Heart right ventricle (tissue), 16 donors: ENCODE measurements at regions not wholly inside any gene's neighbourhood (a gene's known extent, or its start where the extent isn't known, plus 50 kb on each side); places are given as distances from the start of the nearest gene placed in this dataset.

Source experiments
- ATAC-seq, 8 donors: fragments of 200-7000 bp; cut with Tn5 transposase; one replicate each; pipeline ENCODE4 v1.9.1; 2020; ENCODE audit warnings: mild to moderate bottlenecking in 8 of 8, moderate library complexity in 8 of 8, moderate number of reproducible peaks in 1 of 8
- DNase-seq, 2 donors: peaks; one replicate each; pipeline ENCODE4 v3.0.0-alpha.2; 2020
- H3K27ac ChIP-seq, 10 donors: fragments of 200-600 bp; sonication (generic) in 2 of 10; one replicate each; pipeline versions ENCODE4 v1.5.0 to v1.8.0; 2020 to 2022; ENCODE audit warnings: mild to moderate bottlenecking in 3 of 10
- H3K27me3 ChIP-seq, 7 donors: fragments of 200-600 bp; one replicate each; pipeline ENCODE4 v1.8.0; 2021 to 2022; ENCODE audit warnings: mild to moderate bottlenecking in 2 of 7
- H3K36me3 ChIP-seq, 9 donors: fragments of 200-600 bp; sonication (generic) in 1 of 9; one replicate each; pipeline versions ENCODE4 v1.5.0 to v1.8.0; 2020 to 2022; ENCODE audit warnings: mild to moderate bottlenecking in 2 of 9
- H3K4me1 ChIP-seq, 9 donors: fragments of 200-600 bp; sonication (generic) in 1 of 9; one replicate each; pipeline versions ENCODE4 v1.5.0 to v1.8.0; 2020 to 2022; ENCODE audit warnings: mild to moderate bottlenecking in 4 of 9
- H3K4me3 ChIP-seq, 10 donors: fragments of 200-600 bp; sonication (generic) in 2 of 10; one replicate each; pipeline versions ENCODE4 v1.5.0 to v1.8.0; 2020 to 2022; ENCODE audit warnings: mild to moderate bottlenecking in 7 of 10, moderate library complexity in 2 of 10
- H3K9me3 ChIP-seq, 11 donors: fragments of 200-600 bp in 10 of 11; sonication (generic) in 2 of 11; one replicate each; pipeline versions ENCODE4 v1.5.0 to v1.8.0; 2013 to 2022; ENCODE audit warnings: mild to moderate bottlenecking in 2 of 11, control low read depth in 1 of 11, moderate library complexity in 1 of 11
- WGBS, 2 donors: extraction: QIAGEN DNeasy Blood & Tissue Kit; methylation state at CpG; one replicate each; pipeline ENCODE4 v1.1.7; 2013; ENCODE audit warnings: inconsistent platforms in 1 of 2; 5-methylcytosine and 5-hydroxymethylcytosine counted together
- intact Hi-C, 10 donors: fragments of 100-400 bp; cut with DNase I; formaldehyde crosslinking; loops; one replicate each; pipeline versions ENCODE4 v1.11.1 to v1.14.2; 2022
- TF ChIP-seq, protein P1 (sequence below), 9 donors: fragments of 200-600 bp; sonication (generic) in 2 of 9; IDR thresholded peaks; one replicate each; pipeline versions ENCODE4 v1.5.0 to v1.8.0; 2021 to 2022; ENCODE audit warnings: antibody characterized with exemption in 9 of 9, mild to moderate bottlenecking in 5 of 9, moderate library complexity in 1 of 9
- donor health status: Arrhythmogenic right ventricular cardiomyopathy.
- donor health status: ischemic (EF 13 %, LVEDD 7.1; RV severe dilation, severe dysfunction).
- donor health status: healthy with polysubstance abuse.
- donor health status: DM: no; HTN: yes; CAD: no.
- donor health status: DM: no; HTN: no; CAD: no.
- donor health status: ischemic (EF 25% LVEDD 6.9; RV normal size, moderate dysfunction).
- donor health status: ischemic (EF 25% LVEDD 5.7; RV mildly dilated, moderate dysfunction).
- donor health status: healthy.
- donor health status: DM: yes; HTN: yes; CAD: no.
- donor health status: Ischemic cardiomyopathy.
- donor health status: ischemic (EF 35%, LVEDD 5.7; RV mildly dilated, moderate dysfunction).
- donor health status: nonischemic (EF 11% LVEDD 7.7; RV severe dilation, severe dysfunction).
- donor health status: DM: yes; HTN: yes; CAD: no.
- donor health status: PGD.
- donor health status: ischemic (EF 29% LVEDD 5.4; RV normal size, mild dysfunction).
- donor health status: nonischemic (EF 23%, LVEDD 6.1; RV moderate dilation, normal function).

DNA sequence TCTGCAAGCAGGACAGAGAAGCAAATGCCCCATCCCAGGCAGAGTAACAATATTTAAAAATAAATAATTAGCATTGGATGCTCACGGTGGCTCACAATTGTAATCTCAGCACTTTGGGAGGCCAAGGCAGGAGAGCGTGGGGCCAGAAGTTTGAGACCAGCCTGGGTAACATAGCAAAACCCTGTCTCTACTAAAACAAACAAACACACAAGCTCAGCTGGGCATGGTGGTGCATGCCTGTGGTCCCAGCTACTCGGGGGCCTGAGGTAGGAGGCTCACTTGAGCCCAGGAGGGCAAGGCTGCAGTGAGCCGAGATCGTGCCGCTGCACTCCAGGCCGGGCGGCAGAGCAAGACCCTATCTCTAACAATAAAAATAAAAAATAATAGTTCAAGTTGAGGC lies 74.7 kb upstream of the NCOR2 start:
- TF ChIP-seq, protein P1, sequence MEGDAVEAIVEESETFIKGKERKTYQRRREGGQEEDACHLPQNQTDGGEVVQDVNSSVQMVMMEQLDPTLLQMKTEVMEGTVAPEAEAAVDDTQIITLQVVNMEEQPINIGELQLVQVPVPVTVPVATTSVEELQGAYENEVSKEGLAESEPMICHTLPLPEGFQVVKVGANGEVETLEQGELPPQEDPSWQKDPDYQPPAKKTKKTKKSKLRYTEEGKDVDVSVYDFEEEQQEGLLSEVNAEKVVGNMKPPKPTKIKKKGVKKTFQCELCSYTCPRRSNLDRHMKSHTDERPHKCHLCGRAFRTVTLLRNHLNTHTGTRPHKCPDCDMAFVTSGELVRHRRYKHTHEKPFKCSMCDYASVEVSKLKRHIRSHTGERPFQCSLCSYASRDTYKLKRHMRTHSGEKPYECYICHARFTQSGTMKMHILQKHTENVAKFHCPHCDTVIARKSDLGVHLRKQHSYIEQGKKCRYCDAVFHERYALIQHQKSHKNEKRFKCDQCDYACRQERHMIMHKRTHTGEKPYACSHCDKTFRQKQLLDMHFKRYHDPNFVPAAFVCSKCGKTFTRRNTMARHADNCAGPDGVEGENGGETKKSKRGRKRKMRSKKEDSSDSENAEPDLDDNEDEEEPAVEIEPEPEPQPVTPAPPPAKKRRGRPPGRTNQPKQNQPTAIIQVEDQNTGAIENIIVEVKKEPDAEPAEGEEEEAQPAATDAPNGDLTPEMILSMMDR (IDR thresholded peaks at IDR 0.05) = no peak
- H3K9me3 ChIP-seq = peaks cover 0 to 7% (median 0%) of the 10 kb centered on the region in 11 donors
- intact Hi-C loops = no loop called here

DNA sequence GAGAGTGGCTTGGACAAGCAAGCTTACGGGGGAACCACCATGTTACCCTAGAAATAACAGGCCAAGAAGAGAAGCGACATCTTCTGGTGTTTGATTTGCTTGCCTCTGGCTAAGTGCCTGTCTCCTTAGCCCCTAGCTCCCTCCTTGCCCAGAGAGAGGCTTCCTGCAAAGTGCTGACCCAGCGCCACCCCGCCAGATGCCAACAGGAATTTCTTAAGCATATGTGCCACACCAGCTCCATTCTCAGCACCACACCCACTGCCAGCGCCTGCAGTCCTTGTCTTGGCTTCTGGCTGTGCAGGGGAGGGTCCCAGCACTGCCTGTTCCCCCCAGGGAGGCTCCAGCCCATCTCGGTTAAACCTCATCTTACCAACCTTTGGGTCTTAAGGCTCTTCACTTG lies 74.2 kb upstream of the NCOR2 start:
- no peak for DNase-seq
- ATAC-seq = no peak
- Histone ChIP-seq H3K36me3 (no peaks in the 10 kb centered on the region), H3K9me3 (peaks cover 0 to 7% (median 0%) of the 10 kb centered on the region in 11 donors), H3K27ac (no peak overlapping the region), H3K27me3 (no peaks in the 10 kb centered on the region), H3K4me1 (peaks cover 0 to 31% (median 4%) of the 10 kb centered on the region in 9 donors), H3K4me3 (no peak overlapping the region)
- intact Hi-C loops = no loop called here
- TF ChIP-seq, protein P1 (IDR thresholded peaks at IDR 0.05) = no peak
- WGBS, 2 donors = 96% methylated on average over 6 of the region's 6 CpGs

More for the DNA sequence above, 74.7 kb upstream of the NCOR2 start:
- Histone ChIP-seq H3K36me3 (no peaks in the 10 kb centered on the region), H3K4me1 (peaks cover 0 to 32% (median 4%) of the 10 kb centered on the region in 9 donors), H3K27ac (no peak overlapping the region), H3K4me3 (no peak overlapping the region), H3K27me3 (no peaks in the 10 kb centered on the region)
- 92 to 95% methylated on average over 8 of the region's 8 CpGs for WGBS, 2 donors
- ATAC-seq (no peak), DNase-seq (no peak)

DNA sequence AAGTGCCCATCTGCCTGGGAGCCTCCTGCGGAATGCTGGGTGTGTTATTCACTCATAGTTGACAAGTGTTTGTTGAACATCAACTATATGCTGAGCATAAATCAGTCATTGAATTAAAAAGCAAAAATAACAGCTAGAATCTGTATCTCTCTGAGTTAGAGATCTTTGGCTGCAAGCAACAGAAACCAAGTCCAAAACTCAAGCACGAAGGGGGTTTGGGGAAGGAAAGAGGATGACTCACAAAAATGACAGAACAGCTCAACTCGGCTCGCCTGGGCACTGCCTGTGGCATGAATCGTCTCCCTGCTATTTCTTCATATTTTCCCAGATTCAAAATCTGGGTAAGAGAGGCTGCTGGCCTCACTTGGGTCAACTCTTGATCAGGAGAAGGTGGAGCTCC lies 72.6 kb upstream of the NCOR2 start:
- 66 to 72% methylated on average over 5 of the region's 5 CpGs for whole genome bisulfite sequencing, 2 donors
- intact Hi-C loops = no loop called here
- H3K9me3 ChIP-seq = peaks cover 0 to 13% (median 0%) of the 10 kb centered on the region in 11 donors
- no peaks in the 10 kb centered on the region for H3K27me3 ChIP-seq
- no peak overlapping the region for H3K4me3 ChIP-seq
- H3K27ac ChIP-seq = peak overlapping the region in 1 of 10 donors; percentile 66
- TF ChIP-seq, protein P1 (IDR thresholded peaks at IDR 0.05) = no peak
- no peaks in the 10 kb centered on the region for H3K36me3 ChIP-seq
- peaks cover 0 to 37% (median 4%) of the 10 kb centered on the region in 9 donors for H3K4me1 ChIP-seq
- peak in 1 of 8 donors; percentile 46 for ATAC-seq
- no peak for DNase-seq

DNA sequence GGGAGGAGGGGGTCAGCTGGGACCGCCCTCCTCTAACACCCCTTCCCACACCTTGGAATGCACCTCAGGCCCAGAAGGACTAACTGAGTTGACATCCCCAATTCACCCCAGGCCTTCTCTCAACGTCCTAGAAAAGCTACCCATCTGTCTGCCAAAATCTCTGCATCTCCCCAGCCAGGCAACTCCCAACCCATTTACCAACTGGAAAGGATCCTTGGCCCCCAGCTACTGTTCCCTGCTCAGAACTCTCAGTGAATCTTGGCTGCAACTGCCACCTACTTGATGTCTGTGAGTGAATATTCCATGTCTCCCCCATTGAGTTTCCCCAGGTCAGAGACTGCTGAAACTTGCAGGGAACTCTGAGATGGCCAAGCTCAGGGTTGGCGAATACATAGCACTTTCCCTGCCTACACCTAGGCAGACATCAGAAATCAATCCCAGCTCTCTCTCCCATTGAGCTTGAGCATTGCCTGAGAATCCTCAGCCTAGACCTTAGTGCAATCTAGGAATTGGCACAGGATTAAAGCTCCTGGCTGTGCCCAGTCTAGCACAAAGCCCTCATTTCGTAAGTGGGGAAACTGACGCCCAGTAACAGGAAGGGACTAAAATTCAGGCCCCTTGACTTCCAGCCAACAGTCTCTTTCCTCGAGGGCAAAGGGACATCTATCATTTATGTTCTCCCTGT lies 71.9 kb upstream of the NCOR2 start:
- H3K27ac ChIP-seq = peak overlapping the region in 1 of 10 donors; percentile 66

More for the DNA sequence above, 71.9 kb upstream of the NCOR2 start:
- ATAC-seq (no peak), DNase-seq (no peak)
- peaks cover 0 to 37% (median 4%) of the 10 kb centered on the region in 9 donors for H3K4me1 ChIP-seq
- no peak overlapping the region for H3K4me3 ChIP-seq
- TF ChIP-seq, protein P1 (IDR thresholded peaks at IDR 0.05) = no peak
- H3K9me3 ChIP-seq = peaks cover 0 to 13% (median 0%) of the 10 kb centered on the region in 11 donors
- H3K27me3 ChIP-seq = no peaks in the 10 kb centered on the region
- intact Hi-C loops = no loop called here
- WGBS, 2 donors = 61 to 80% methylated on average over 6 of the region's 6 CpGs
- H3K36me3 ChIP-seq = no peaks in the 10 kb centered on the region
